ENCODE measurements at regions not wholly inside any gene's neighbourhood (a gene's known extent, or its start where the extent isn't known, plus 50 kb on each side); places are given as distances from the start of the nearest gene placed in this dataset.

GRCh38 chr4:17189401-17189720, 290.9 kb upstream of the LDB2 start:
- BruUV-seq (replicated peaks) = no TSS peak
- no peak overlapping the region for H2AFZ ChIP-seq
- intact Hi-C loops (cut with micrococcal nuclease; ENCODE audit: unreplicated experiment) = no loop called here
- H3K36me3 ChIP-seq (ENCODE audit: low read depth) = no peaks in the 10 kb centered on the region
- ChIA-PET CTCF (no interaction called here), POLR2A (ENCODE audit: unreplicated experiment) (no interaction called here)
- H3K9me3 ChIP-seq (ENCODE audit: insufficient read depth, low read depth) = no peaks in the 10 kb centered on the region
- H3K27ac ChIP-seq = no peak overlapping the region
- H4K20me1 ChIP-seq (ENCODE audit: insufficient read depth) = no peaks in the 10 kb centered on the region
- DNase-seq = no peak
- no peak overlapping the region for H3K4me3 ChIP-seq
- no peaks in the 10 kb centered on the region for H3K9me2 ChIP-seq (ENCODE audit: insufficient read depth)
- H3K79me2 ChIP-seq (ENCODE audit: low read depth) = no peaks in the 10 kb centered on the region
- H3K4me2 ChIP-seq = no peak overlapping the region
- no peaks in the 10 kb centered on the region for H3K4me1 ChIP-seq (replicated peaks; ENCODE audit: insufficient read depth)
- TF ChIP-seq, protein P1, sequence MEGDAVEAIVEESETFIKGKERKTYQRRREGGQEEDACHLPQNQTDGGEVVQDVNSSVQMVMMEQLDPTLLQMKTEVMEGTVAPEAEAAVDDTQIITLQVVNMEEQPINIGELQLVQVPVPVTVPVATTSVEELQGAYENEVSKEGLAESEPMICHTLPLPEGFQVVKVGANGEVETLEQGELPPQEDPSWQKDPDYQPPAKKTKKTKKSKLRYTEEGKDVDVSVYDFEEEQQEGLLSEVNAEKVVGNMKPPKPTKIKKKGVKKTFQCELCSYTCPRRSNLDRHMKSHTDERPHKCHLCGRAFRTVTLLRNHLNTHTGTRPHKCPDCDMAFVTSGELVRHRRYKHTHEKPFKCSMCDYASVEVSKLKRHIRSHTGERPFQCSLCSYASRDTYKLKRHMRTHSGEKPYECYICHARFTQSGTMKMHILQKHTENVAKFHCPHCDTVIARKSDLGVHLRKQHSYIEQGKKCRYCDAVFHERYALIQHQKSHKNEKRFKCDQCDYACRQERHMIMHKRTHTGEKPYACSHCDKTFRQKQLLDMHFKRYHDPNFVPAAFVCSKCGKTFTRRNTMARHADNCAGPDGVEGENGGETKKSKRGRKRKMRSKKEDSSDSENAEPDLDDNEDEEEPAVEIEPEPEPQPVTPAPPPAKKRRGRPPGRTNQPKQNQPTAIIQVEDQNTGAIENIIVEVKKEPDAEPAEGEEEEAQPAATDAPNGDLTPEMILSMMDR (conservative IDR thresholded peaks at IDR 0.05) = no peak
- no peak for TF ChIP-seq EZH2 (IDR thresholded peaks at IDR 0.05; ENCODE audit: low read depth)
- no peaks in the 10 kb centered on the region for H3F3A ChIP-seq (ENCODE audit: insufficient read depth, low read depth)
- no peaks in the 10 kb centered on the region for H3K27me3 ChIP-seq (ENCODE audit: insufficient read depth, low read depth)

DNA sequence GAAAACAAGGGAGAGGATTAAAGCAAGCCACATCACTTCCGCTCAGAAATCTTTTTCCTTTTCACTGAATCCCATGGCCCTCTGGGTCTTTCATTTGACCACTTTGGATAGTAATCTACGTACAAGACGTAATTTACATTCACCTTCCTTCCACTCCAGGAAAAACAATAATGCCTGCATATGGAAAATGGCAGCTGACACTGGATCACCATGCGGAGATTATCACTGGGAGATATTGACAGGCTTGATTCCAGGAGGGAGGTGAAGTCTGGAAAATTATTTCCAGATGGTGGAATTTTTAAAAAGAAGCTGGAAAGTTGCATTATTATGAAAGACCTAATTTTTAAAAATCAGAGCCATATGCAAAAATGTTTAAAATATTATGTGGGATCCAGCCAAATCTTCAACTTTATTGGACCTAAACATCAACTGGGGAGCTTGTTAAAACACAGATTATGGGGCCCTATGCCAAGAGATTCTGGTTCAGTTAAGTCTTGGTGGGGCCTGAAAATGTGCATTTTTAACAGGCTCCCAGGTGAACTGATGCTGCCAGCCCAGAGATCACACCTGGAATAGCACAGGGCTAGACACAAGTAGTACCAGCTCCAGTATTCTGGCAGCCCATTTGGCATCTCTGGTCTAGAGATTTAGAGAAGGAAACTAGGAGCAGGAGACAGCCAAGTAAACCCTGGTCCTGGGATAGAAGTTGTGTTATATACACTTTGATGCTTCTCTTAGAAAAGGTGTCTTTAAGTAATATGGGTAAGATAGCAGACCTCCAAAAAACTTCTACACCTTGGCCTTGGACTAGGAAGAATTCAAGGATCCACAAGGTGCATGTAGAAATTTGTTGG, 290.3 kb upstream of the LDB2 start:
- Histone ChIP-seq H3F3A (ENCODE audit: insufficient read depth, low read depth) (no peaks in the 10 kb centered on the region), H3K27ac (no peak overlapping the region), H3K9me3 (ENCODE audit: insufficient read depth, low read depth) (no peaks in the 10 kb centered on the region), H3K9me2 (ENCODE audit: insufficient read depth) (no peaks in the 10 kb centered on the region), H2AFZ (no peak overlapping the region), H3K79me2 (ENCODE audit: low read depth) (no peaks in the 10 kb centered on the region), H3K36me3 (ENCODE audit: low read depth) (no peaks in the 10 kb centered on the region), H4K20me1 (ENCODE audit: insufficient read depth) (no peaks in the 10 kb centered on the region), H3K4me1 (replicated peaks; ENCODE audit: insufficient read depth) (no peaks in the 10 kb centered on the region), H3K27me3 (ENCODE audit: insufficient read depth, low read depth) (no peaks in the 10 kb centered on the region), H3K4me3 (no peak overlapping the region), H3K4me2 (no peak overlapping the region)
- intact Hi-C loops (cut with micrococcal nuclease; ENCODE audit: unreplicated experiment) = no loop called here
- ChIA-PET POLR2A (ENCODE audit: unreplicated experiment) (no interaction called here), CTCF (no interaction called here)
- BruUV-seq (replicated peaks) = no TSS peak
- no peak for TF ChIP-seq EZH2 (IDR thresholded peaks at IDR 0.05; ENCODE audit: low read depth)
- TF ChIP-seq, protein P1 (conservative IDR thresholded peaks at IDR 0.05) = no peak
- no peak for DNase-seq

DNA sequence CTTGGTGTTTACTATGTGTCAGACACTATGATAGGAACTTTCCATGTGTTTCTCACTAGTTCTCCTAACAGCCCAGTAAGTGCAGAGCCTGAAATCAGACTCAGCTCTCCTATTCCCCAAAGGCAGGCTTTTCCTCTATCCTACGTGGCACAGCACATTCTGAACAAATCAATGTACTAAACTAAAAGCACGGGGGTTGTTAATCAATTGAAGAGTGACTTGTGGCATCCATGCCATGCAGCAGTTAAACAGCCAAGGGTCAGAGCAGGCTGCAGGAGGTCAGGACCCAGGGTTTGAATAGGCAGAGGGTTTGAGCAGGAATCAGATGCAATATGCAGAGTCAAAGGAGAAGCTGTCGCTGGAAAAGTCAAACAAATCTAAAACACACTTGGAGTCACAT, 289.7 kb upstream of the LDB2 start:
- ChIA-PET POLR2A (ENCODE audit: unreplicated experiment) (no interaction called here), CTCF (no interaction called here)
- Histone ChIP-seq H3K79me2 (ENCODE audit: low read depth) (no peaks in the 10 kb centered on the region), H3F3A (ENCODE audit: insufficient read depth, low read depth) (no peaks in the 10 kb centered on the region), H2AFZ (no peak overlapping the region), H3K36me3 (ENCODE audit: low read depth) (no peaks in the 10 kb centered on the region), H3K4me1 (replicated peaks; ENCODE audit: insufficient read depth) (no peaks in the 10 kb centered on the region), H3K4me3 (no peak overlapping the region), H3K27ac (no peak overlapping the region), H3K27me3 (ENCODE audit: insufficient read depth, low read depth) (no peaks in the 10 kb centered on the region), H3K9me3 (ENCODE audit: insufficient read depth, low read depth) (no peaks in the 10 kb centered on the region), H4K20me1 (ENCODE audit: insufficient read depth) (no peaks in the 10 kb centered on the region), H3K4me2 (no peak overlapping the region), H3K9me2 (ENCODE audit: insufficient read depth) (no peaks in the 10 kb centered on the region)
- TF ChIP-seq EZH2 (IDR thresholded peaks at IDR 0.05; ENCODE audit: low read depth) = no peak
- TF ChIP-seq, protein P1 (conservative IDR thresholded peaks at IDR 0.05) = no peak
- intact Hi-C loops (cut with micrococcal nuclease; ENCODE audit: unreplicated experiment) = no loop called here
- no TSS peak for BruUV-seq (replicated peaks)
- no peak for DNase-seq
